ENCODE measurements at regions not wholly inside any gene's neighbourhood (a gene's known extent, or its start where the extent isn't known, plus 50 kb on each side); places are given as distances from the start of the nearest gene placed in this dataset.

DNA sequence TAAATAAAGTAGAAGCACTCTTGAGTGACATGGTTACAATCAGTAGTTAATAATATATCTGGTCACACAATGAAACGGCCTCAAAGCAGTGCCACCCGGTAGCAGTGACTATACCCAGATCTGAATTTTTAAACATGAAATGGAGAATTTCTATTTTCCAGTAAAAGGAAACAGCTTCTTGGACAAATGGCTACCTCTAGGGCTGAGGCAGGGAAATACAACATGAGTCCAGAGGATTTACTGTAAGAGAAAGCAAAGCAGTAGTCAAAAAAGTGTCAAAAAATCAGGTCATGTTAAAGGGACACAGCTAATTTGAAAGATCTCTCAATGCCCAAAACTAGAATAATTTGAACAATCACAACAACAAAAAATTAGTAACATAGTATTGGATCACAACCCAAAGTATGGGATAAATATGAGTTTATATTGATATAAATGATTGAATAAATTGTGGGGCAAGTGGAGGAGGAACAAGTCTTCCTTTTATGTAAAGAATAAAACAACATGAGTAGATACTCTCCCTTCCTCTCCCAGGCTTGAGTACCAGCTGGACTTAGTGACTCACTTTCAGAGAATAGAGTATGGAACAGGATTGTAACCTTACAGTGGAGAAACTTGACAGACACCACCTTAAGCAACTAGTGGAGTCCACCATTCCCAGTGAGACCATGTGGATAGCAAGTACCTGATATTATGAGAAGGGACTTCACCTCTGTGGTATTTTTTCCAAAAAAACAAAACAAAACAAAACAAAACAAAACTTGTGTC, 180.8 kb downstream of the MBD2 start:
- intact Hi-C loops (cut with micrococcal nuclease), result loop anchor here (1.0 to 10.0 kb wide), 4 partner anchors 74 to 479 kb away; no protein-coding TSS in a partner anchor
- DNase-seq, result peak; percentile 36
- no TSS peak for BruUV-seq (replicated peaks)

DNA sequence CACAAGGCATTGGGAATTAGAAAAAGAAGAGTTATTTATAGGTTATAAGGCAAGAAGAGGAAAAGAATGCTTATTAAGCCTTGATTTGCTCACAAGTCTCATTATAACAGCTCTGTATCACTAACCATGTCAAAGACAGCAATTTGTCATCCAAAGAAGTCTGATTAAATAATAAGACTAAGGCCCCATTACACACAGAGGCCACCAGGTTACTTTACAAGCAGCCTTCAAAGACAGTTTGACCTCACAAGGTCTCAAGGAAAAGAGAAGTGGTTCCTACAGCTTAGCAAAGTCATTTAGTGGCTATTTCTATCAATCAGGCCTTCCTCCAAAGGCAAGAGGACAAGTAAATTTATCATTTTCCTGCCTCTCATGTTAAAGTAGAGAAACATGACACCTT, 188.5 kb downstream of the MBD2 start:
- Histone ChIP-seq H3K9me2 (replicated peaks; ENCODE audit: low read length) (no peaks in the 10 kb centered on the region), H3K79me2 (ENCODE audit: low read length) (no peaks in the 10 kb centered on the region), H3F3A (ENCODE audit: low read length, unreplicated experiment) (no peaks in the 10 kb centered on the region), H3K9ac (ENCODE audit: low read length) (no peak overlapping the region), H3K4me1 (ENCODE audit: insufficient read depth, low read length) (no peaks in the 10 kb centered on the region), H2AFZ (ENCODE audit: low read length) (no peak overlapping the region), H3K4me2 (ENCODE audit: low read length) (no peak overlapping the region), H3K36me3 (ENCODE audit: low read depth, low read length) (no peaks in the 10 kb centered on the region), H3K9me3 (ENCODE audit: low read length) (no peaks in the 10 kb centered on the region), H3K27me3 (ENCODE audit: low read length) (no peaks in the 10 kb centered on the region), H3K4me3 (ENCODE audit: low read length) (no peak overlapping the region), H4K20me1 (ENCODE audit: low read length) (no peaks in the 10 kb centered on the region), H3K27ac (ENCODE audit: low read length) (no peak overlapping the region)
- no TSS peak for BruUV-seq (replicated peaks)
- DNase-seq, result no peak
- CTCF ChIA-PET, result no interaction called here
- POLR2A ChIA-PET (ENCODE audit: unreplicated experiment), result no interaction called here
- TF ChIP-seq CTCF (conservative IDR thresholded peaks at IDR 0.05; ENCODE audit: low read depth, low read length), result no peak
- no peak for TF ChIP-seq EZH2phosphoT487 (IDR thresholded peaks at IDR 0.05; ENCODE audit: borderline replicate concordance, low read length)
- no peak for TF ChIP-seq EZH2 (IDR thresholded peaks at IDR 0.05; ENCODE audit: low read length, unreplicated experiment)
- no peak for ATAC-seq
- intact Hi-C loops (cut with micrococcal nuclease), result no loop called here

More for the DNA sequence above, 180.8 kb downstream of the MBD2 start:
- H3K9ac ChIP-seq (ENCODE audit: low read length), result no peak overlapping the region
- no peaks in the 10 kb centered on the region for H3K4me1 ChIP-seq (ENCODE audit: insufficient read depth, low read length)
- H3F3A ChIP-seq (ENCODE audit: low read length, unreplicated experiment), result no peaks in the 10 kb centered on the region
- H3K9me3 ChIP-seq (ENCODE audit: low read length), result no peaks in the 10 kb centered on the region
- H3K4me2 ChIP-seq (ENCODE audit: low read length), result no peak overlapping the region
- TF ChIP-seq EZH2phosphoT487 (IDR thresholded peaks at IDR 0.05; ENCODE audit: borderline replicate concordance, low read length), result no peak
- peak; percentile 59 for TF ChIP-seq CTCF (conservative IDR thresholded peaks at IDR 0.05; ENCODE audit: low read depth, low read length)
- H2AFZ ChIP-seq (ENCODE audit: low read length), result no peak overlapping the region
- ATAC-seq, result peak; percentile 31; the same call in 1 of the 2 replicates
- H3K27ac ChIP-seq (ENCODE audit: low read length), result no peak overlapping the region
- no peaks in the 10 kb centered on the region for H3K79me2 ChIP-seq (ENCODE audit: low read length)
- no peak overlapping the region for H3K4me3 ChIP-seq (ENCODE audit: low read length)
- no peaks in the 10 kb centered on the region for H3K36me3 ChIP-seq (ENCODE audit: low read depth, low read length)
- H4K20me1 ChIP-seq (ENCODE audit: low read length), result no peaks in the 10 kb centered on the region
- POLR2A ChIA-PET (ENCODE audit: unreplicated experiment), result no interaction called here
- H3K9me2 ChIP-seq (replicated peaks; ENCODE audit: low read length), result no peaks in the 10 kb centered on the region
- no peaks in the 10 kb centered on the region for H3K27me3 ChIP-seq (ENCODE audit: low read length)
- CTCF ChIA-PET, result no interaction called here

- no peak for DNase-seq
- Histone ChIP-seq H3K79me2 (ENCODE audit: low read length) (no peaks in the 10 kb centered on the region), H3F3A (ENCODE audit: low read length, unreplicated experiment) (no peaks in the 10 kb centered on the region), H3K9me2 (replicated peaks; ENCODE audit: low read length) (no peaks in the 10 kb centered on the region), H4K20me1 (ENCODE audit: low read length) (no peaks in the 10 kb centered on the region), H3K9me3 (ENCODE audit: low read length) (no peaks in the 10 kb centered on the region), H2AFZ (ENCODE audit: low read length) (no peak overlapping the region), H3K27me3 (ENCODE audit: low read length) (no peaks in the 10 kb centered on the region), H3K36me3 (ENCODE audit: low read depth, low read length) (no peaks in the 10 kb centered on the region), H3K4me1 (ENCODE audit: insufficient read depth, low read length) (no peaks in the 10 kb centered on the region), H3K4me3 (ENCODE audit: low read length) (no peak overlapping the region), H3K27ac (ENCODE audit: low read length) (no peak overlapping the region), H3K9ac (ENCODE audit: low read length) (no peak overlapping the region), H3K4me2 (ENCODE audit: low read length) (no peak overlapping the region)
- no peak for ATAC-seq
- no TSS peak for BruUV-seq (replicated peaks)
- CTCF ChIA-PET, result interaction anchor here (0.9 kb wide), 1 partner anchor 86 kb away, joined by 3 read pairs; no protein-coding TSS in a partner anchor
- intact Hi-C loops (cut with micrococcal nuclease), result no loop called here
- TF ChIP-seq CTCF (conservative IDR thresholded peaks at IDR 0.05; ENCODE audit: low read depth, low read length) (no peak), EZH2phosphoT487 (IDR thresholded peaks at IDR 0.05; ENCODE audit: borderline replicate concordance, low read length) (no peak), EZH2 (IDR thresholded peaks at IDR 0.05; ENCODE audit: low read length, unreplicated experiment) (no peak)
- POLR2A ChIA-PET (ENCODE audit: unreplicated experiment), result no interaction called here
Measured at GRCh38 chr18:54033052-54033451, 191.4 kb downstream of the MBD2 start.

Data from PC-3 (cell line).